VCaP (cell line): ENCODE measurements at regions not wholly inside any gene's neighbourhood (a gene's known extent, or its start where the extent isn't known, plus 50 kb on each side); places are given as distances from the start of the nearest gene placed in this dataset.
A peak's percentile ranks its signal among the peaks of the same experiment; 100 is the strongest.

ENCODE experiments used
- H3K27ac ChIP-seq: fragments of 450-650 bp; 2 replicates; pipeline ENCODE4 v1.5.1; 2017
- TF ChIP-seq, protein P1 (sequence below): fragments of 450-650 bp; conservative IDR thresholded peaks from 2 replicates; pipeline ENCODE4 v1.5.1; 2017; ENCODE audit warnings: mild to moderate bottlenecking, moderate library complexity

GRCh38 chr3:10753964-10754363 is 62.1 kb upstream of the SLC6A11 start:
- peak overlapping the region; percentile 2; the same call in 1 of the 2 replicates for H3K27ac ChIP-seq
- TF ChIP-seq, protein P1, sequence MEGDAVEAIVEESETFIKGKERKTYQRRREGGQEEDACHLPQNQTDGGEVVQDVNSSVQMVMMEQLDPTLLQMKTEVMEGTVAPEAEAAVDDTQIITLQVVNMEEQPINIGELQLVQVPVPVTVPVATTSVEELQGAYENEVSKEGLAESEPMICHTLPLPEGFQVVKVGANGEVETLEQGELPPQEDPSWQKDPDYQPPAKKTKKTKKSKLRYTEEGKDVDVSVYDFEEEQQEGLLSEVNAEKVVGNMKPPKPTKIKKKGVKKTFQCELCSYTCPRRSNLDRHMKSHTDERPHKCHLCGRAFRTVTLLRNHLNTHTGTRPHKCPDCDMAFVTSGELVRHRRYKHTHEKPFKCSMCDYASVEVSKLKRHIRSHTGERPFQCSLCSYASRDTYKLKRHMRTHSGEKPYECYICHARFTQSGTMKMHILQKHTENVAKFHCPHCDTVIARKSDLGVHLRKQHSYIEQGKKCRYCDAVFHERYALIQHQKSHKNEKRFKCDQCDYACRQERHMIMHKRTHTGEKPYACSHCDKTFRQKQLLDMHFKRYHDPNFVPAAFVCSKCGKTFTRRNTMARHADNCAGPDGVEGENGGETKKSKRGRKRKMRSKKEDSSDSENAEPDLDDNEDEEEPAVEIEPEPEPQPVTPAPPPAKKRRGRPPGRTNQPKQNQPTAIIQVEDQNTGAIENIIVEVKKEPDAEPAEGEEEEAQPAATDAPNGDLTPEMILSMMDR, result no peak

DNA sequence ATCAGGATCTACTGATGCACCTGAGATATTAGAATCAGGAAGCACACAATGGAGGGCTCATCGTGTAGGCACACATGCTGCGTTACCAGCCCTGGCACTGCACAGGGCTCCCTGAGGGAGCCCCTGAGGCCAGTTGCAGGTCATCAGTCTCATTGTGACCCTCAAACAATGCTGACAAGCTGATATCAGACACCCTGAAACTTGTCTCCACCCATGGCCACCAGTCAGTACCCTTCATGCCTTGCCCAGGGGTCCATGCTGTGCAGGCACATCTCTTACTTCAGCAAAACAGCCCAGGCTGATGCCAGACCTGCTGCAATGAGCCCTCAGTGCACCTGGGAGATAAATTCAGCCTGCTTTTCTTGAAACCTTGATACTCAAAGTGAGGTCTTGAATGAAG is 59.5 kb upstream of the SLC6A11 start:
- TF ChIP-seq, protein P1, result no peak
- no peak overlapping the region for H3K27ac ChIP-seq

DNA sequence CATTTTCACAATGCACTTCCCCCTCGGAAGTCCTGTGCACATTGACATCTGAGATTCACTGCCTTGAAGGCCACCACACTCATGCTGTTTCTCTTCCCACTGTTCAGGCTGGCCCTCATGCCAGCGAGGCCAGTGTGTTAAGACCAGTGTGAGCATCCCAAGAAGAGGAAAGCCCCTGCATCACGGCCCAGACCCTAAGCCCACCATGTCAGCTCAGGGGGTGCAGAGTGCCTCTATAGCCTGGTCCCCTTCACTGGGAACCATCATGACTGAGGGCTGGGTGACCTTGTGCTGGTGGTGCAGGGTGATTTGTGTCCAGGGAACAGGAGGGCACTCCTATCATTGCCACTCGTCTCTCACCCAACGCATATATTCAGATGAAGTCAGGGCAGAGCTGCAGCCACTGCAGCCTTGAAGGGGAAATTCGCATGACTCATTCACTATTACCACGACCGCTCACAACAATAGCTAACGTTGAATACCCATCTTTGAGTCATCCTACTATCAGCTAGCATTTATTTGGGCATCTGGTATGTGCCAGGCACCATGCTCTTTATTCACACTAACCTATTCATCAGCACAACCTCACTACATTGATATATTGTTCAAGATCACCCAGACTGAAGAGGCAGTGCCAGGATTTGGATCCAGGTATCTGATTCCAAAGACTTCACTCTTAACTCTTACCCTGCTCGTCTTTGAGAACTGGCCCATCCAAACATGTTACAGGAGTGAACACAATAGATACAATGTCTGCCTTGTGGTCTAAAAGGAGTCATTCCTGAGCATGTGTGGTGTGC is 58.8 kb upstream of the SLC6A11 start:
- H3K27ac ChIP-seq, result no peak overlapping the region
- TF ChIP-seq, protein P1, result no peak

DNA sequence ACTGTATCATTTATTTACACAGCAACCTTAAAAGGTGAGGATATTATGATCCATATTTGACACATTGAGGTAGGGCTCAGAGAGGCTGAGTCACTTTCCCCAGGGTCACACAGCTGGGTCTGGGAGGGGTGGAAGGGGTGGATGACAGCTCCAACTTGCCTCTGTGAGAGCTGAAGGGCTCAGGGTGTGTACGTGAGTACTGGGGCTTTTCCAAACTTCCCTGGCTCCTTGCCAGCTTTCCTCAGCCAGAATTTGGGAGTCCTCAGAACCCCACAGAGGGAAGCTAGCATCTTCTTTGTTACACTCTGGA is 58.3 kb upstream of the SLC6A11 start:
- TF ChIP-seq, protein P1, result no peak
- peak overlapping the region; percentile 43; the same call in 1 of the 2 replicates for H3K27ac ChIP-seq

- peak overlapping the region; percentile 43 for H3K27ac ChIP-seq
- TF ChIP-seq, protein P1, result peak; percentile 81
These were observed 57.6 kb upstream of the SLC6A11 start for GRCh38 chr3:10758304-10759037.

- peak overlapping the region; percentile 7; the same call in 1 of the 2 replicates for H3K27ac ChIP-seq
- TF ChIP-seq, protein P1, result no peak
These were observed 56.5 kb upstream of the SLC6A11 start for GRCh38 chr3:10759495-10759894.

- no peak overlapping the region for H3K27ac ChIP-seq
- TF ChIP-seq, protein P1, result no peak
These were observed 55.8 kb upstream of the SLC6A11 start for GRCh38 chr3:10760199-10760598.
